ENCODE measurements at regions not wholly inside any gene's neighbourhood (a gene's known extent, or its start where the extent isn't known, plus 50 kb on each side); places are given as distances from the start of the nearest gene placed in this dataset.

DNA sequence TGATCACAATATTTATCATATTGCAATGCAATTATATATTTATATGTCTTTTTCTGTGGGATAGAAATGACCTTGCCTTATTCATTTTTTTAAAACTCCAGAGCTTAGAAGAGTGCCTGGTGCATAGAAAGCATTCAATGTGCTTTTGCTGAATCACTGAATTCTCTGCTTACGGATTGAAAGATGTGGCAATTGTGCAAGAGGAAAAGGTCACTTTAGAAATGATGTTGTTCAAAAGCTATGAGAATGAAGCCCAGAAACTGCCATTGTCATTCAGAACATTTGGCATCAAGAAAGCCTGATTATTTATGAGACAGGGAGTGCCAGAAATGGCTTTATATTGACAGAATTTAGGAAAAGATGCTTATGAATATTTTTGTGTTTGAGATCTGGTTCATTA is 678.6 kb upstream of the CDH2 start:
- ChIA-PET POLR2A (no interaction called here), CTCF (no interaction called here)
- no peak overlapping the region for H3K27ac ChIP-seq (ENCODE audit: extremely low read depth, low read depth, low read length)

DNA sequence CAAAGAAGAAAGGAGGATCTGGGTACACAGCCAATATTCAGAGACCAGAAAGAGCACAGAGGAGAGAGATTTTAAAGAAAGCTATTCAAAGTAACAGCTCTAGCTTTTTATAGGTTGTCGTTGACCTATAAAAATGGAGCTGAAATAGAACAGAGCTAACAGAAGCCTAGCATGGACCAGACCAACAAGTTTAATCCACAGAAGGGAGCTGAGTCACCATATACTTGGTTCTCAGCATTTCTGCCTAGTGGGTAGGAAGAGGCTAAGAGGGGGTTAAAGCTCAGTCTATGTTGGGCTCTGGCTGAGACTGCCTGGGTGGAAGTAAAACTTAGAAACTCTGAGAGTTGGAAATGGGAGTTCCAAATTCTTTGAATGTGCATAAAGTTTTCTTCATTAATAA is 678.0 kb upstream of the CDH2 start:
- no peak overlapping the region for H3K27ac ChIP-seq (ENCODE audit: extremely low read depth, low read depth, low read length)
- ChIA-PET POLR2A (no interaction called here), CTCF (no interaction called here)
- H3K4me1 ChIP-seq (ENCODE audit: control insufficient read depth, insufficient read depth, low read length), result no peaks in the 10 kb centered on the region
- no peaks in the 10 kb centered on the region for H3K9me3 ChIP-seq (ENCODE audit: control insufficient read depth, insufficient read depth, low read depth, low read length)
- TF ChIP-seq ZNF561 (tag by site-specific recombination; IDR thresholded peaks at IDR 0.05; ENCODE audit: borderline replicate concordance) (no peak), ZNF138 (tag by site-specific recombination; IDR thresholded peaks at IDR 0.05; ENCODE audit: borderline replicate concordance) (no peak), ZBTB1 (tag by site-specific recombination; IDR thresholded peaks at IDR 0.05) (no peak), ZNF768 (tag by site-specific recombination; IDR thresholded peaks at IDR 0.05) (no peak), ZNF214 (tag by site-specific recombination; IDR thresholded peaks at IDR 0.05; ENCODE audit: borderline replicate concordance) (no peak), ZNF223 (tag by site-specific recombination; IDR thresholded peaks at IDR 0.05) (no peak), ZFHX2 (tag by site-specific recombination; conservative IDR thresholded peaks at IDR 0.05) (no peak), ZNF366 (tag by site-specific recombination; conservative IDR thresholded peaks at IDR 0.05) (no peak), ZNF596 (tag by site-specific recombination; IDR thresholded peaks at IDR 0.05) (no peak), ZNF157 (tag by site-specific recombination; IDR thresholded peaks at IDR 0.05) (no peak), ZNF776 (tag by site-specific recombination; IDR thresholded peaks at IDR 0.05; ENCODE audit: borderline replicate concordance) (no peak), ZXDB (tag by site-specific recombination; IDR thresholded peaks at IDR 0.05) (no peak), ZBTB17 (tag by site-specific recombination; IDR thresholded peaks at IDR 0.05) (no peak)
- TF ChIP-seq, protein P1, sequence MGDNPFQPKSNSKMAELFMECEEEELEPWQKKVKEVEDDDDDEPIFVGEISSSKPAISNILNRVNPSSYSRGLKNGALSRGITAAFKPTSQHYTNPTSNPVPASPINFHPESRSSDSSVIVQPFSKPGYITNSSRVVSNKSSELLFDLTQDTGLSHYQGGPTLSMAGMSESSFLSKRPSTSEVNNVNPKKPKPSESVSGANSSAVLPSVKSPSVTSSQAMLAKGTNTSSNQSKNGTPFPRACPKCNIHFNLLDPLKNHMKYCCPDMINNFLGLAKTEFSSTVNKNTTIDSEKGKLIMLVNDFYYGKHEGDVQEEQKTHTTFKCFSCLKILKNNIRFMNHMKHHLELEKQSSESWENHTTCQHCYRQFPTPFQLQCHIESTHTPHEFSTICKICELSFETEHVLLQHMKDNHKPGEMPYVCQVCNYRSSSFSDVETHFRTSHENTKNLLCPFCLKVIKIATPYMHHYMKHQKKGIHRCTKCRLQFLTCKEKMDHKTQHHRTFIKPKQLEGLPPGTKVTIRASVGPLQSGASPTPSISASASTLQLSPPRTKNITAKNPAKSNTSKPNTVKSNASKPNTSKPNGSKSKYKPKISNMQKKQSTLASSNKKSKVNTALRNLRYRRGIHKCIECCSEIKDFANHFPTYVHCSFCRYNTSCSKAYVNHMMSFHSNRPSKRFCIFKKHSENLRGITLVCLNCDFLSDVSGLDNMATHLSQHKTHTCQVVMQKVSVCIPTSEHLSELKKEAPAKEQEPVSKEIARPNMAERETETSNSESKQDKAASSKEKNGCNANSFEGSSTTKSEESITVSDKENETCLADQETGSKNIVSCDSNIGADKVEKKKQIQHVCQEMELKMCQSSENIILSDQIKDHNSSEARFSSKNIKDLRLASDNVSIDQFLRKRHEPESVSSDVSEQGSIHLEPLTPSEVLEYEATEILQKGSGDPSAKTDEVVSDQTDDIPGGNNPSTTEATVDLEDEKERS (tag by site-specific recombination; IDR thresholded peaks at IDR 0.05), result no peak
- no peak overlapping the region for H3K4me3 ChIP-seq (ENCODE audit: low read depth, low read length)
- H3K36me3 ChIP-seq (ENCODE audit: control insufficient read depth in 2 of 2, insufficient read depth in 1 of 2, low read length in 2 of 2), result no peaks in the 10 kb centered on the region

More for the DNA sequence above, 678.6 kb upstream of the CDH2 start:
- H3K9me3 ChIP-seq (ENCODE audit: control insufficient read depth, insufficient read depth, low read depth, low read length), result no peaks in the 10 kb centered on the region
- TF ChIP-seq, protein P2, sequence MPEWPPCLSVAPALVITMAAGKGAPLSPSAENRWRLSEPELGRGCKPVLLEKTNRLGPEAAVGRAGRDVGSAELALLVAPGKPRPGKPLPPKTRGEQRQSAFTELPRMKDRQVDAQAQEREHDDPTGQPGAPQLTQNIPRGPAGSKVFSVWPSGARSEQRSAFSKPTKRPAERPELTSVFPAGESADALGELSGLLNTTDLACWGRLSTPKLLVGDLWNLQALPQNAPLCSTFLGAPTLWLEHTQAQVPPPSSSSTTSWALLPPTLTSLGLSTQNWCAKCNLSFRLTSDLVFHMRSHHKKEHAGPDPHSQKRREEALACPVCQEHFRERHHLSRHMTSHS (tag by site-specific recombination; IDR thresholded peaks at IDR 0.05), result no peak
- TF ChIP-seq, protein P3, sequence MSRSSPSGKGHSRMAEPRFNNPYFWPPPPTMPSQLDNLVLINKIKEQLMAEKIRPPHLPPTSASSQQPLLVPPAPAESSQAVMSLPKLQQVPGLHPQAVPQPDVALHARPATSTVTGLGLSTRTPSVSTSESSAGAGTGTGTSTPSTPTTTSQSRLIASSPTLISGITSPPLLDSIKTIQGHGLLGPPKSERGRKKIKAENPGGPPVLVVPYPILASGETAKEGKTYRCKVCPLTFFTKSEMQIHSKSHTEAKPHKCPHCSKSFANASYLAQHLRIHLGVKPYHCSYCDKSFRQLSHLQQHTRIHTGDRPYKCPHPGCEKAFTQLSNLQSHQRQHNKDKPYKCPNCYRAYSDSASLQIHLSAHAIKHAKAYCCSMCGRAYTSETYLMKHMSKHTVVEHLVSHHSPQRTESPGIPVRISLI (tag by site-specific recombination; IDR thresholded peaks at IDR 0.05), result no peak
- TF ChIP-seq, protein P4, sequence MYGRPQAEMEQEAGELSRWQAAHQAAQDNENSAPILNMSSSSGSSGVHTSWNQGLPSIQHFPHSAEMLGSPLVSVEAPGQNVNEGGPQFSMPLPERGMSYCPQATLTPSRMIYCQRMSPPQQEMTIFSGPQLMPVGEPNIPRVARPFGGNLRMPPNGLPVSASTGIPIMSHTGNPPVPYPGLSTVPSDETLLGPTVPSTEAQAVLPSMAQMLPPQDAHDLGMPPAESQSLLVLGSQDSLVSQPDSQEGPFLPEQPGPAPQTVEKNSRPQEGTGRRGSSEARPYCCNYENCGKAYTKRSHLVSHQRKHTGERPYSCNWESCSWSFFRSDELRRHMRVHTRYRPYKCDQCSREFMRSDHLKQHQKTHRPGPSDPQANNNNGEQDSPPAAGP (tag by site-specific recombination; IDR thresholded peaks at IDR 0.05), result no peak
- TF ChIP-seq ZXDB (tag by site-specific recombination; IDR thresholded peaks at IDR 0.05) (no peak), ZNF777 (tag by site-specific recombination; IDR thresholded peaks at IDR 0.05; ENCODE audit: borderline replicate concordance) (no peak), SALL2 (tag by site-specific recombination; IDR thresholded peaks at IDR 0.05; ENCODE audit: borderline replicate concordance) (no peak), ZNF785 (tag by site-specific recombination; IDR thresholded peaks at IDR 0.05) (no peak), ZNF791 (tag by site-specific recombination; IDR thresholded peaks at IDR 0.05) (no peak), ZNF701 (tag by site-specific recombination; IDR thresholded peaks at IDR 0.05) (no peak), ZNF416 (tag by site-specific recombination; IDR thresholded peaks at IDR 0.05) (no peak), ZNF223 (tag by site-specific recombination; IDR thresholded peaks at IDR 0.05) (no peak), FEZF1 (tag by site-specific recombination; IDR thresholded peaks at IDR 0.05) (no peak), ZNF660 (tag by site-specific recombination; IDR thresholded peaks at IDR 0.05) (no peak), ZNF610 (tag by site-specific recombination; IDR thresholded peaks at IDR 0.05; ENCODE audit: borderline replicate concordance) (no peak), GLI2 (tag by site-specific recombination; IDR thresholded peaks at IDR 0.05; ENCODE audit: borderline replicate concordance, low read depth) (no peak), ZEB2 (tag by site-specific recombination; IDR thresholded peaks at IDR 0.05) (no peak), ZNF350 (tag by site-specific recombination; IDR thresholded peaks at IDR 0.05) (no peak), ZNF157 (tag by site-specific recombination; IDR thresholded peaks at IDR 0.05) (no peak)
- TF ChIP-seq, protein P5, sequence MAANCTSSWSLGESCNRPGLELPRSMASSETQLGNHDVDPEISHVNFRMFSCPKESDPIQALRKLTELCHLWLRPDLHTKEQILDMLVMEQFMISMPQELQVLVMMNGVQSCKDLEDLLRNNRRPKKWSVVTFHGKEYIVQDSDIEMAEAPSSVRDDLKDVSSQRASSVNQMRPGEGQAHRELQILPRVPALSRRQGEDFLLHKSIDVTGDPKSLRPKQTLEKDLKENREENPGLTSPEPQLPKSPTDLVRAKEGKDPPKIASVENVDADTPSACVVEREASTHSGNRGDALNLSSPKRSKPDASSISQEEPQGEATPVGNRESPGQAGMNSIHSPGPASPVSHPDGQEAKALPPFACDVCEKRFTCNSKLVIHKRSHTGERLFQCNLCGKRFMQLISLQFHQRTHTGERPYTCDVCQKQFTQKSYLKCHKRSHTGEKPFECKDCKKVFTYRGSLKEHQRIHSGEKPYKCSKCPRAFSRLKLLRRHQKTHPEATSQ (tag by site-specific recombination; IDR thresholded peaks at IDR 0.05), result no peak
- H3K4me3 ChIP-seq (ENCODE audit: low read depth, low read length), result no peak overlapping the region
- no peaks in the 10 kb centered on the region for H3K4me1 ChIP-seq (ENCODE audit: control insufficient read depth, insufficient read depth, low read length)
- H3K36me3 ChIP-seq (ENCODE audit: control insufficient read depth in 2 of 2, insufficient read depth in 1 of 2, low read length in 2 of 2), result no peaks in the 10 kb centered on the region
